Occipital lobe (tissue), 1 donor: ENCODE measurements at regions not wholly inside any gene's neighbourhood (a gene's known extent, or its start where the extent isn't known, plus 50 kb on each side); places are given as distances from the start of the nearest gene placed in this dataset.

ENCODE experiments used
- DNase-seq: peaks from one replicate; lab custom pipeline; 2025; lab: John Stamatoyannopoulos, UW

DNA sequence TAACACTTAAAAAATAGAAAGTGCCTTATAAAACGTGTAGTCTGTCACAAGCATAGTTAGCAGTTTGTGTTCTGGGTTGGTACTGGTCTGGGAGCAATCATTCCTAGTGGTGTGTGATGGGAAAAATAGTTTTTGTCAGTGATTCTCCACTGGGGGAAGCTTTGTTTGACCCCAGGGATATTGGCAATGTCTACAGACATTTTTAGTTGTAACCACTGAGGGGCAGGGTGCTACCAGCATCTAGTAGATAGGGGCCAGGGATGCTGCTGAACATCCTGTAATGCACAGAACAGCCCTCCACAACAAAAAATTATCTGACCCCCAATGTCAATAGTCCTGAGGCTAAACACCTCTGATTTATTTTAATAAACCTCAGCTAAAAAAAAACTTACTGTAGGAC is 51.6 kb upstream of the CREB5 start:
- DNase-seq, result no peak

DNA sequence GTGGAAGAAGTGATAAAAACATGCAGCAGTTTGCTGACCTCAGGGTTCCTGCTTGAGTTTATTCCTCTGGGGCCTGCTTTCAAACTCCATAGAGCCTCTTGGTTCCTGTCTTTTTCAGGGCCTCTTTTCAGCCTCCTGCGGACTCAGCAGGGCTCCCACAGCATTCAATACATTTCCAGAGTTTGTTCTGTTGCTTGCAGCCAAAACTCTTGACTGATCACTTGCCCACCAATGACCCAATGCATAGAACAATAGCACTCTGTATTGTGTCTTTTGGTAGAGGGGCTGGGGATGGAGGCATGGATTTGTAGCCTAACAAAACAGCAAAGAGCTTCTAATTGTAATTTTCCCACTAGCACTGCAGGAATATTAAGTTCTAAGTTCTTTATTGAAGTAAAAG is 50.8 kb upstream of the CREB5 start:
- DNase-seq, result no peak

DNA sequence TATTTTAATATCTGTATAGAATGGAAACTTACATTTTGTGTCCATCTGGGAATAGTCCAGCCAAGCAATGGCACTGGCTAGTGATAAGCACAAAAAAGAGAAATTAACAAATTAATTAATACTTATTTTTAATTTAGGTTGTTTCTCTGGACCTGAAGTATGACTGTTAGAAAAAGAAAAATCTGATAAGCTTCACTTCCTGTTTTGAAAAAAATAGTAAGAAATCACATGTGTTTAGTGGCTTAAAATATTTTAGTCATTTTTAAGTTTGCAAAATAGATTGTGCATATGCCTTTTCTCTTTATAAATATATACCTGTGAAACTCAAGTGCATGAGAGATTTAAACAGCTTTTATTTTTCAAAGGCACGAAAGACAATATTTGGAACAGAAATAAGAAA is 50.1 kb upstream of the CREB5 start:
- no peak for DNase-seq
